ENCODE measurements at regions not wholly inside any gene's neighbourhood (a gene's known extent, or its start where the extent isn't known, plus 50 kb on each side); places are given as distances from the start of the nearest gene placed in this dataset.
A peak's percentile ranks its signal among the peaks of the same experiment; 100 is the strongest.

- no peak for DNase-seq
Observed at GRCh38 chr14:39851202-39851601, 419.0 kb upstream of the FBXO33 start.

- DNase-seq = no peak
Observed at GRCh38 chr14:39847852-39848251, 415.6 kb upstream of the FBXO33 start.

- no peak for DNase-seq
Observed at GRCh38 chr14:39847194-39847593, 415.0 kb upstream of the FBXO33 start.

- no peak for DNase-seq
Observed at GRCh38 chr14:39843881-39844280, 411.6 kb upstream of the FBXO33 start.

GRCh38 chr14:39841088-39841487, 408.9 kb upstream of the FBXO33 start:
- DNase-seq = no peak

- DNase-seq = no peak
Observed at GRCh38 chr14:39827901-39828655, 395.8 kb upstream of the FBXO33 start.

- no peak for DNase-seq
Observed at GRCh38 chr14:39812532-39813320, 380.5 kb upstream of the FBXO33 start.

- DNase-seq = no peak
Observed at GRCh38 chr14:39807271-39807670, 375.0 kb upstream of the FBXO33 start.

GRCh38 chr14:39784461-39784860, 352.2 kb upstream of the FBXO33 start:
- no peak for DNase-seq

GRCh38 chr14:39781466-39781865, 349.2 kb upstream of the FBXO33 start:
- DNase-seq = no peak

- DNase-seq = no peak
Observed at GRCh38 chr14:39773387-39774126, 341.3 kb upstream of the FBXO33 start.

GRCh38 chr14:39772627-39773026, 340.4 kb upstream of the FBXO33 start:
- no peak for DNase-seq

GRCh38 chr14:39768589-39768988, 336.4 kb upstream of the FBXO33 start:
- no peak for DNase-seq

GRCh38 chr14:39766397-39767000, 334.3 kb upstream of the FBXO33 start:
- no peak for DNase-seq

GRCh38 chr14:39765676-39766075, 333.4 kb upstream of the FBXO33 start:
- no peak for DNase-seq

GRCh38 chr14:39763402-39763890, 331.2 kb upstream of the FBXO33 start:
- no peak for DNase-seq

GRCh38 chr14:39762576-39763401, 330.6 kb upstream of the FBXO33 start:
- DNase-seq = peak; percentile 1

- DNase-seq = no peak
Observed at GRCh38 chr14:39755269-39755878, 323.1 kb upstream of the FBXO33 start.

- no peak for DNase-seq
Observed at GRCh38 chr14:39740454-39740853, 308.2 kb upstream of the FBXO33 start.

- DNase-seq = no peak
Observed at GRCh38 chr14:39739796-39740195, 307.6 kb upstream of the FBXO33 start.

GRCh38 chr14:39734306-39734705, 302.1 kb upstream of the FBXO33 start:
- DNase-seq = no peak

GRCh38 chr14:39733741-39734140, 301.5 kb upstream of the FBXO33 start:
- no peak for DNase-seq
